PC-9 (cell line): ENCODE measurements at regions not wholly inside any gene's neighbourhood (a gene's known extent, or its start where the extent isn't known, plus 50 kb on each side); places are given as distances from the start of the nearest gene placed in this dataset.

ENCODE experiments used
- BruUV-seq: library from RNA; stranded (reverse); fragments of 400-500 nt; replicated peaks from 2 replicates; lab custom pipeline; 2021; lab: Mats Ljungman, UMichigan
- CTCF ChIA-PET: fragments of 300-600 bp; sonication (Branson Sonifier 250); formaldehyde crosslinking; loops from one replicate; lab custom pipeline; 2022; ENCODE audit warnings: antibody characterized with exemption; lab: Charles Lee
- POLR2A ChIA-PET: fragments of 300-600 bp; sonication (Branson Sonifier 250); formaldehyde crosslinking; loops from one replicate; lab custom pipeline; 2022; ENCODE audit warnings: antibody characterized with exemption; ENCODE audit not compliant: unreplicated experiment; lab: Charles Lee
- DNase-seq, 2 experiments: peaks; one replicate each; pipeline versions ENCODE4 v3.0.0 to v3.0.0-alpha.2; 2015 to 2022; ENCODE audit warnings: mixed read lengths in 1 of 2
- H2AFZ ChIP-seq: fragments of 200-600 bp; sonication (generic); 2 replicates; pipeline ENCODE4 v1.8.1; 2017; ENCODE audit warnings: antibody characterized with exemption
- H3F3A ChIP-seq: fragments of 200-600 bp; sonication (generic); 2 replicates; pipeline ENCODE4 v1.8.1; 2017; ENCODE audit warnings: antibody characterized with exemption, mild to moderate bottlenecking, low read depth; ENCODE audit not compliant: insufficient read depth
- H3K27ac ChIP-seq: fragments of 200-600 bp; sonication (generic); 2 replicates; pipeline ENCODE4 v1.6.1; 2016; ENCODE audit warnings: mixed run types
- H3K27me3 ChIP-seq: fragments of 200-600 bp; sonication (generic); 2 replicates; pipeline ENCODE4 v1.6.1; 2016; ENCODE audit warnings: low read depth, mixed run types; ENCODE audit not compliant: insufficient read depth
- H3K36me3 ChIP-seq: fragments of 200-600 bp; sonication (generic); 2 replicates; pipeline ENCODE4 v1.6.1; 2016; ENCODE audit warnings: low read depth, mixed run types
- H3K4me1 ChIP-seq: fragments of 200-600 bp; sonication (generic); replicated peaks from 2 replicates; pipeline ENCODE4 v1.6.1; 2016; ENCODE audit warnings: mixed run types; ENCODE audit not compliant: insufficient read depth
- H3K4me2 ChIP-seq: fragments of 200-600 bp; sonication (generic); 2 replicates; pipeline ENCODE4 v1.6.1; 2017; ENCODE audit warnings: mixed run types
- H3K4me3 ChIP-seq: fragments of 200-600 bp; sonication (generic); 2 replicates; pipeline ENCODE4 v1.6.1; 2016; ENCODE audit warnings: mixed run types
- H3K79me2 ChIP-seq: fragments of 200-600 bp; sonication (generic); 2 replicates; pipeline ENCODE4 v1.6.1; 2017; ENCODE audit warnings: low read depth, mixed run types
- H3K9me2 ChIP-seq: fragments of 200-600 bp; sonication (generic); 2 replicates; pipeline ENCODE4 v1.8.1; 2017; ENCODE audit warnings: mild to moderate bottlenecking; ENCODE audit not compliant: insufficient read depth
- H3K9me3 ChIP-seq: fragments of 200-600 bp; sonication (generic); 2 replicates; pipeline ENCODE4 v1.8.1; 2016; ENCODE audit warnings: low read depth; ENCODE audit not compliant: insufficient read depth
- H4K20me1 ChIP-seq: fragments of 200-600 bp; sonication (generic); 2 replicates; pipeline ENCODE4 v1.8.1; 2017; ENCODE audit not compliant: insufficient read depth
- EZH2 ChIP-seq: fragments of 200-600 bp; sonication (generic); IDR thresholded peaks from 2 replicates; pipeline ENCODE4 v1.8.0; 2017; ENCODE audit warnings: antibody characterized with exemption, low read depth
- intact Hi-C: fragments of 100-400 bp; cut with micrococcal nuclease; formaldehyde crosslinking; loops from one replicate; pipeline ENCODE4 v1.10.0; 2022; ENCODE audit not compliant: unreplicated experiment
- TF ChIP-seq, protein P1 (sequence below): fragments of 200-600 bp; sonication (generic); conservative IDR thresholded peaks from 2 replicates; pipeline ENCODE4 v1.6.1; 2017; ENCODE audit warnings: mixed run types, antibody characterized with exemption, mild to moderate bottlenecking, moderate library complexity

DNA sequence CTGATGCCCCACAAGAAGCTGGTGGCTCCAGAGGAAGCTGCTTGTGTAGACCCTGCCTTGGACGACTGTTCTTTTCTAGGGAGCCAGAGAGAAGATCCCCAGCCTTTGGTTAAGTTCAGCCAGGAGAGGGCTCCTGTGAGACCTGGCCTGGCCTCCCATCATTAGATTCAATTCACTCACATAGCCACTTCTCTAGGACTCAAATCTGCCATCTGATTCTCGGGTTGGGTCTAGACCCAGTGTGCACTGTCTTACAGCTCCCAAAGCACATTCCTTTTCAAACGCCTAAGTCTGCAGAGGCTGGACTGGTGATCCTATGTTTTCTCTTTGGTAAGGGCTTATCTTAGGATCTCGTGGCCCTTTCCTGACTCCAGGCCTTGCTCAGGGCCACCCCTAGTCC, 81.7 kb upstream of the NPHP3 start:
- Histone ChIP-seq H3K79me2 (no peaks in the 10 kb centered on the region), H4K20me1 (no peaks in the 10 kb centered on the region), H3K9me3 (no peaks in the 10 kb centered on the region), H3K27me3 (0 out of 2 replicates have a peak, but pooled peaks cover 4% of the 10 kb centered on the region), H3F3A (no peaks in the 10 kb centered on the region), H3K4me1 (no peaks in the 10 kb centered on the region), H3K36me3 (no peaks in the 10 kb centered on the region), H2AFZ (no peak overlapping the region), H3K9me2 (no peaks in the 10 kb centered on the region), H3K27ac (no peak overlapping the region), H3K4me2 (no peak overlapping the region), H3K4me3 (no peak overlapping the region)
- ChIA-PET POLR2A (no interaction called here), CTCF (no interaction called here)
- peak in 1 of 2 experiments; percentile 24 for DNase-seq
- intact Hi-C loops, result no loop called here
- TF ChIP-seq, protein P1, sequence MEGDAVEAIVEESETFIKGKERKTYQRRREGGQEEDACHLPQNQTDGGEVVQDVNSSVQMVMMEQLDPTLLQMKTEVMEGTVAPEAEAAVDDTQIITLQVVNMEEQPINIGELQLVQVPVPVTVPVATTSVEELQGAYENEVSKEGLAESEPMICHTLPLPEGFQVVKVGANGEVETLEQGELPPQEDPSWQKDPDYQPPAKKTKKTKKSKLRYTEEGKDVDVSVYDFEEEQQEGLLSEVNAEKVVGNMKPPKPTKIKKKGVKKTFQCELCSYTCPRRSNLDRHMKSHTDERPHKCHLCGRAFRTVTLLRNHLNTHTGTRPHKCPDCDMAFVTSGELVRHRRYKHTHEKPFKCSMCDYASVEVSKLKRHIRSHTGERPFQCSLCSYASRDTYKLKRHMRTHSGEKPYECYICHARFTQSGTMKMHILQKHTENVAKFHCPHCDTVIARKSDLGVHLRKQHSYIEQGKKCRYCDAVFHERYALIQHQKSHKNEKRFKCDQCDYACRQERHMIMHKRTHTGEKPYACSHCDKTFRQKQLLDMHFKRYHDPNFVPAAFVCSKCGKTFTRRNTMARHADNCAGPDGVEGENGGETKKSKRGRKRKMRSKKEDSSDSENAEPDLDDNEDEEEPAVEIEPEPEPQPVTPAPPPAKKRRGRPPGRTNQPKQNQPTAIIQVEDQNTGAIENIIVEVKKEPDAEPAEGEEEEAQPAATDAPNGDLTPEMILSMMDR, result no peak
- no peak for TF ChIP-seq EZH2
- no TSS peak for BruUV-seq

DNA sequence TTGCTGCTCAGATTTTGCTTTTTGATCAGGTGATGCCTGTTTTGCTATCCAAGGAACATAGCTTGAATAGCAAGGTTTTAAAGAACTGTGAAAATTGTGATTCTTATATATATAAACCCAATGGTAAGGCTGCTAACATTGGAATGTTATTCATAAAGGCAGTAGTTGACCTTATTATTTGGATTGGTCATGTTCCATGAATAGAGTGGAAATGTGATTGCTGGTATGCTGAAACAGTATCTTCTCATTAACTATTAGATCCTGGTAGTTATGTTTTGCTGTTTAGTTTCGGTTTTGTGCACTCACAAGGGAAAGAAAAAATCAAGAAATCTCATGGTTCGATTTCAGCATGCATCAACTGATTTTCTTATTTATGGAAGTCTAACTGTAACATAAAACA, 78.7 kb upstream of the NPHP3 start:
- CTCF ChIA-PET, result no interaction called here
- Histone ChIP-seq H3K4me2 (no peak overlapping the region), H3K36me3 (no peaks in the 10 kb centered on the region), H3K9me3 (no peaks in the 10 kb centered on the region), H3F3A (no peaks in the 10 kb centered on the region), H3K79me2 (no peaks in the 10 kb centered on the region), H3K27ac (no peak overlapping the region), H3K9me2 (no peaks in the 10 kb centered on the region), H3K4me1 (no peaks in the 10 kb centered on the region), H4K20me1 (no peaks in the 10 kb centered on the region), H2AFZ (no peak overlapping the region), H3K4me3 (no peak overlapping the region), H3K27me3 (0 out of 2 replicates have a peak, but pooled peaks cover 4% of the 10 kb centered on the region)
- intact Hi-C loops, result no loop called here
- no peak for DNase-seq
- TF ChIP-seq EZH2, result no peak
- no TSS peak for BruUV-seq
- POLR2A ChIA-PET, result no interaction called here

DNA sequence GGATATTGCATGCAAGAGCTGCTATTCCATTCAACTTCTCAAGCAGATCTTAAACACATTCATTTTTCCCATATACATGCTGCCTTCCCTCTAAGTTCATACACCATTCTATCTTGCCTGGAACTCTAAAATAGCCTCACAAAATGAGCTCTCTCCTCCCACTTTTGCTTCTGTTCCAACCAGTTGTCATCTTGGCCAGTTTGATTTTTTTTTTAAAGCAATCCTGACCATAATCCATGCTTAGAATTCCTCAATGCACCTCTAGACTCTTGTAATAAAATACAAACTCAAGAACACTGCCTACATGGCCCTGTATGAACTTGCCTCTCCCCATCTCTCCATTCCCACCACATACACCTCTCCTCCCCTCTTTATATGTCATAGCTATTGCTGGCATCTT, 68.6 kb upstream of the NPHP3 start:
- ChIA-PET CTCF (no interaction called here), POLR2A (no interaction called here)
- peaks cover 4% of the 10 kb centered on the region; the same call in 1 of the 2 replicates for H3K27me3 ChIP-seq
- H3K9me2 ChIP-seq, result no peaks in the 10 kb centered on the region
- H3F3A ChIP-seq, result no peaks in the 10 kb centered on the region
- BruUV-seq, result no TSS peak
- no peaks in the 10 kb centered on the region for H3K9me3 ChIP-seq
- H3K79me2 ChIP-seq, result no peaks in the 10 kb centered on the region
- H3K4me3 ChIP-seq, result no peak overlapping the region
- H3K4me2 ChIP-seq, result no peak overlapping the region
- intact Hi-C loops, result no loop called here
- H3K27ac ChIP-seq, result no peak overlapping the region
- H2AFZ ChIP-seq, result no peak overlapping the region
- H3K36me3 ChIP-seq, result no peaks in the 10 kb centered on the region
- no peak for DNase-seq
- no peaks in the 10 kb centered on the region for H4K20me1 ChIP-seq
- no peaks in the 10 kb centered on the region for H3K4me1 ChIP-seq
- TF ChIP-seq, protein P1, result no peak
- TF ChIP-seq EZH2, result no peak

DNA sequence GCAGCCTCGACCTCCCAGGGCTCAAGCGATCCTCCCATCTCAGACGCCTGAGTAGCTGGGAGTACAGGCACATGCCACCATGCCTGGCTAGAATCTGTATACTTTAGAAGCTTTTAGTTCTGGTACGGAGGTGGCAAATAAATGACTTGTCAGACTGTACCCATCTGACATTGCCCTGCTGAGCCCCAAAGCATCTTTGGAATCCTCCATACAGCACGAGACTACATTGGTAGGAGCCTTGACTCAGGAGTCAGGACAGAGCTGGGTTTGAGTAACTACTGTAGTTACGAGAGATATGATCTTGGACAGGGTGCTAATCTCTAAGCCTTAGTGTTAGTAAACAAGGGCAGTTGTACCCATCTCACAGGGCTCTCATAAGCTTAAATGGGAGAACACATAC, 67.8 kb upstream of the NPHP3 start:
- H4K20me1 ChIP-seq, result no peaks in the 10 kb centered on the region
- H3K9me2 ChIP-seq, result no peaks in the 10 kb centered on the region
- H3K9me3 ChIP-seq, result no peaks in the 10 kb centered on the region
- H3K36me3 ChIP-seq, result no peaks in the 10 kb centered on the region
- no TSS peak for BruUV-seq
- no peaks in the 10 kb centered on the region for H3K79me2 ChIP-seq
- no peak overlapping the region for H3K4me2 ChIP-seq
- TF ChIP-seq EZH2, result no peak
- H3K27me3 ChIP-seq, result peaks cover 4% of the 10 kb centered on the region; the same call in 1 of the 2 replicates
- H3K27ac ChIP-seq, result no peak overlapping the region
- ChIA-PET POLR2A (no interaction called here), CTCF (no interaction called here)
- no peak for DNase-seq
- no peak overlapping the region for H3K4me3 ChIP-seq
- H3K4me1 ChIP-seq, result no peaks in the 10 kb centered on the region
- H2AFZ ChIP-seq, result no peak overlapping the region
- intact Hi-C loops, result no loop called here
- H3F3A ChIP-seq, result no peaks in the 10 kb centered on the region
